Hepatocyte (in vitro differentiated cells): ENCODE measurements at regions not wholly inside any gene's neighbourhood (a gene's known extent, or its start where the extent isn't known, plus 50 kb on each side); places are given as distances from the start of the nearest gene placed in this dataset.

Experiments used
- CTCF ChIP-seq: fragments of 200-600 bp; sonication (generic); IDR thresholded peaks from 2 replicates; pipeline ENCODE4 v1.5.1; 2016; ENCODE audit warnings: antibody characterized with exemption, mild to moderate bottlenecking; ENCODE audit not compliant: poor library complexity
- EZH2 ChIP-seq: fragments of 200-600 bp; sonication (generic); IDR thresholded peaks from 2 replicates; pipeline ENCODE4 v1.6.1; 2016; ENCODE audit warnings: antibody characterized with exemption, mild to moderate bottlenecking, borderline replicate concordance

- TF ChIP-seq CTCF, result no peak
- TF ChIP-seq EZH2, result no peak
Measured at GRCh38 chr2:122003196-122003940, 247.9 kb downstream of the TSN start.
